Gastrocnemius medialis (tissue), 4 donors: ENCODE measurements at regions not wholly inside any gene's neighbourhood (a gene's known extent, or its start where the extent isn't known, plus 50 kb on each side); places are given as distances from the start of the nearest gene placed in this dataset.
"Not testable (repeated sequence)": the region's sequence is repeated elsewhere in the genome, so short reads cannot be mapped to it uniquely, and the experiment has no call there.

Source experiments
- ATAC-seq, 2 donors: fragments of 150-250 bp; one replicate each; pipeline ENCODE4 v1.9.1; 2016
- DNase-seq, 2 donors: peaks; one replicate each; pipeline ENCODE4 v3.0.0-alpha.2; 2019
- H3K27ac ChIP-seq, 4 donors: fragments of 200-600 bp; sonication (generic); 1 replicate in 1 of 4; 2 replicates in 3 of 4; pipeline ENCODE4 v1.5.1; 2016 to 2018; ENCODE audit warnings: mild to moderate bottlenecking in 2 of 4, moderate library complexity in 1 of 4
- H3K27me3 ChIP-seq, 3 donors: fragments of 200-600 bp; sonication (generic) in 2 of 3; 1 replicate in 1 of 3; 2 replicates in 2 of 3; pipeline versions ENCODE4 v1.5.1 to v1.6.0; 2016 to 2019; ENCODE audit warnings: mild to moderate bottlenecking in 1 of 3, moderate library complexity in 1 of 3
- H3K36me3 ChIP-seq, 2 donors: fragments of 200-600 bp; sonication (generic) in 1 of 2; one replicate each; pipeline ENCODE4 v1.5.1; 2017 to 2018
- H3K4me1 ChIP-seq, 2 donors: fragments of 200-600 bp; sonication (generic) in 1 of 2; one replicate each; pipeline ENCODE4 v1.5.1; 2016 to 2017; ENCODE audit warnings: mild to moderate bottlenecking in 2 of 2
- H3K4me3 ChIP-seq, 4 donors: fragments of 200-600 bp; sonication (generic) in 3 of 4; 1 replicate in 1 of 4; 2 replicates in 3 of 4; pipeline ENCODE4 v1.5.1; 2016 to 2019; ENCODE audit warnings: mild to moderate bottlenecking in 2 of 4
- H3K9me3 ChIP-seq, 3 donors: fragments of 200-600 bp; sonication (generic) in 2 of 3; 1 replicate in 1 of 3; 2 replicates in 2 of 3; pipeline ENCODE4 v1.5.1; 2016 to 2019
- CTCF ChIP-seq, 5 experiments: fragments of 450-650 bp in 3 of 5; fragments of 200-600 bp in 2 of 5; sonication (generic) in 2 of 5; IDR thresholded peaks in 4 of 5; conservative IDR thresholded peaks in 1 of 5; 1 replicate in 4 of 5; 2 replicates in 1 of 5; pipeline ENCODE4 v1.5.1; 2016 to 2019; ENCODE audit warnings: antibody characterized with exemption in 5 of 5, mild to moderate bottlenecking in 3 of 5, moderate library complexity in 3 of 5
- POLR2A ChIP-seq, 2 donors: fragments of 450-650 bp; IDR thresholded peaks; one replicate each; pipeline ENCODE4 v1.6.1; 2017; ENCODE audit warnings: antibody characterized with exemption in 2 of 2, mild to moderate bottlenecking in 2 of 2, moderate library complexity in 2 of 2
- in situ Hi-C, 4 donors: fragments of 200-750 bp; cut with MboI; loops; one replicate each; pipeline versions ENCODE4 v1.15.0 to v1.8.0; 2017; ENCODE audit warnings: low sequenced_read_pairs in 4 of 4
- intact Hi-C: fragments of 100-400 bp; cut with DNase I; formaldehyde crosslinking; loops from one replicate; pipeline ENCODE4 v1.15.1; 2023; ENCODE audit warnings: low total_unique reads

GRCh38 chr16:31767267-31767666, 106.3 kb upstream of the ZNF267 start:
- Histone ChIP-seq H3K27ac (no peak overlapping the region), H3K27me3 (no peaks in the 10 kb centered on the region), H3K36me3 (peaks cover 2 to 23% of the 10 kb centered on the region in 2 donors), H3K9me3 (peaks cover 9 to 69% (median 55%) of the 10 kb centered on the region in 3 donors), H3K4me1 (no peaks in the 10 kb centered on the region), H3K4me3 (no peak overlapping the region)
- no peak for TF ChIP-seq CTCF (IDR thresholded peaks at IDR 0.05 in 4 of 5, conservative IDR thresholded peaks at IDR 0.05 in 1 of 5)
- no peak for TF ChIP-seq POLR2A (IDR thresholded peaks at IDR 0.05)
- no peak for ATAC-seq
- intact Hi-C loops (no loop called here), in situ Hi-C loops (no loop called here)
- no peak for DNase-seq

GRCh38 chr16:31780342-31780741, 93.3 kb upstream of the ZNF267 start:
- H3K4me1 ChIP-seq: no peaks in the 10 kb centered on the region
- in situ Hi-C loops: no loop called here
- no peak for ATAC-seq
- H3K27ac ChIP-seq: no peak overlapping the region
- no peaks in the 10 kb centered on the region for H3K27me3 ChIP-seq
- peaks cover 0 to 4% of the 10 kb centered on the region in 2 donors for H3K36me3 ChIP-seq
- H3K9me3 ChIP-seq: peaks cover 0 to 48% (median 6%) of the 10 kb centered on the region in 3 donors
- intact Hi-C loops: no loop called here
- no peak for TF ChIP-seq POLR2A (IDR thresholded peaks at IDR 0.05)
- TF ChIP-seq CTCF (IDR thresholded peaks at IDR 0.05 in 4 of 5, conservative IDR thresholded peaks at IDR 0.05 in 1 of 5): no peak
- no peak for DNase-seq
- H3K4me3 ChIP-seq: no peak overlapping the region

- Histone ChIP-seq H3K27me3 (no peaks in the 10 kb centered on the region), H3K36me3 (no peaks in the 10 kb centered on the region), H3K27ac (no peak overlapping the region), H3K4me3 (no peak overlapping the region), H3K9me3 (peaks cover 0 to 25% (median 2%) of the 10 kb centered on the region in 3 donors), H3K4me1 (no peaks in the 10 kb centered on the region)
- TF ChIP-seq CTCF (IDR thresholded peaks at IDR 0.05 in 4 of 5, conservative IDR thresholded peaks at IDR 0.05 in 1 of 5) (no peak), POLR2A (IDR thresholded peaks at IDR 0.05) (no peak)
- intact Hi-C loops (no loop called here), in situ Hi-C loops (no loop called here)
- DNase-seq: no peak
- ATAC-seq: no peak
These were observed 88.5 kb upstream of the ZNF267 start for GRCh38 chr16:31785126-31785525.

GRCh38 chr16:31807086-31807485, 66.5 kb upstream of the ZNF267 start:
- TF ChIP-seq CTCF (IDR thresholded peaks at IDR 0.05 in 4 of 5, conservative IDR thresholded peaks at IDR 0.05 in 1 of 5) (no peak), POLR2A (IDR thresholded peaks at IDR 0.05) (no peak)
- no peaks in the 10 kb centered on the region for H3K9me3 ChIP-seq
- DNase-seq (no peak), ATAC-seq (no peak)
- no peak overlapping the region for H3K4me3 ChIP-seq
- no peaks in the 10 kb centered on the region for H3K27me3 ChIP-seq
- intact Hi-C loops: no loop called here
- no peak overlapping the region for H3K27ac ChIP-seq
- H3K36me3 ChIP-seq: no peaks in the 10 kb centered on the region
- no peaks in the 10 kb centered on the region for H3K4me1 ChIP-seq
- in situ Hi-C loops: no loop called here

GRCh38 chr16:31810863-31811262, 62.7 kb upstream of the ZNF267 start:
- H3K4me3 ChIP-seq: no peak overlapping the region
- H3K4me1 ChIP-seq: no peaks in the 10 kb centered on the region
- in situ Hi-C loops (no loop called here), intact Hi-C loops (no loop called here)
- H3K9me3 ChIP-seq: no peaks in the 10 kb centered on the region
- no peak for TF ChIP-seq CTCF (IDR thresholded peaks at IDR 0.05 in 4 of 5, conservative IDR thresholded peaks at IDR 0.05 in 1 of 5)
- TF ChIP-seq POLR2A (IDR thresholded peaks at IDR 0.05): no peak
- ATAC-seq (no peak), DNase-seq (no peak)
- no peaks in the 10 kb centered on the region for H3K36me3 ChIP-seq
- no peak overlapping the region for H3K27ac ChIP-seq
- no peaks in the 10 kb centered on the region for H3K27me3 ChIP-seq

GRCh38 chr16:31816141-31816540, 57.5 kb upstream of the ZNF267 start:
- ATAC-seq, DNase-seq, in situ Hi-C loops: not testable (repeated sequence)

More at GRCh38 chr16:31816141-31816540, 57.5 kb upstream of the ZNF267 start:
- H3K36me3 ChIP-seq, H3K9me3 ChIP-seq, H3K4me3 ChIP-seq, intact Hi-C loops, H3K27me3 ChIP-seq, H3K4me1 ChIP-seq, H3K27ac ChIP-seq: not testable (repeated sequence)
